ENCODE measurements at regions not wholly inside any gene's neighbourhood (a gene's known extent, or its start where the extent isn't known, plus 50 kb on each side); places are given as distances from the start of the nearest gene placed in this dataset.

DNA sequence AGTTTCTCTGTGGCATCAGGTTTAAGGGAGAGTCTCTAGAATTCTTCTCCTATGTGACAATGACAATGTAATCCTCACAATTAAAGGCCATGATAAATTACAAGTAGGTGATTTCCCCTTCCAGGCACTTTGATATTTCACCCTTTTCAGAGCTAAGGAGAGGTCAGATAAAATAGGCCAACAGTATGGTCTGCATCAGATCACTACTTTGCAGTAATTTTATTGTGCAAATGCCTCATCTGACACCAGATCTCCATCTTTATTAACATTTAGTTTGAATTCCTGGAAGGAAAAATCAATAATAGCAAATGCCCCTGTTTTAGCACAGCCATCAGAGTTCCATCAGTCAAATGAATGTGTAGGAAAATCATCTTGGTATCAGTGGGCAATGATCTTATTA is 72.8 kb upstream of the RAB27B start:
- Histone ChIP-seq H2AK5ac (ENCODE audit: low read depth, low read length) (no peak overlapping the region), H3K27me3 (ENCODE audit: control insufficient read depth, insufficient read depth, low read length) (no peaks in the 10 kb centered on the region), H3K9me3 (ENCODE audit: control insufficient read depth, insufficient read depth, low read length) (no peaks in the 10 kb centered on the region; the same call in 1 of the 2 replicates), H2BK15ac (ENCODE audit: low read depth, low read length) (no peak overlapping the region), H3K4me1 (ENCODE audit: control insufficient read depth, insufficient read depth, low read length) (no peaks in the 10 kb centered on the region), H4K91ac (ENCODE audit: insufficient read depth, low read depth, low read length) (no peak overlapping the region), H4K20me1 (ENCODE audit: insufficient read depth, low read length) (no peaks in the 10 kb centered on the region), H2BK20ac (ENCODE audit: low read depth, low read length) (no peak overlapping the region), H3K27ac (ENCODE audit: insufficient read depth, low read length) (no peak overlapping the region), H4K5ac (ENCODE audit: low read depth, low read length) (no peak overlapping the region), H3K79me1 (ENCODE audit: low read depth in 1 of 2, low read length in 2 of 2) (no peaks in the 10 kb centered on the region), H3K14ac (replicated peaks; ENCODE audit: low read depth, low read length) (no peak overlapping the region), H4K8ac (ENCODE audit: low read depth in 2 of 2, low read length in 2 of 2) (no peak overlapping the region), H2BK120ac (ENCODE audit: low read depth, low read length) (no peak overlapping the region), H3K18ac (ENCODE audit: low read depth, low read length) (no peak overlapping the region), H2AFZ (replicated peaks; ENCODE audit: low read length, poor library complexity) (no peak overlapping the region), H3K9me1 (ENCODE audit: insufficient read depth, low read length) (no peaks in the 10 kb centered on the region), H3K56ac (ENCODE audit: extremely low read depth, insufficient read depth, low read length) (no peak overlapping the region), H3K4me2 (ENCODE audit: low read depth, low read length) (no peak overlapping the region), H3K23ac (ENCODE audit: low read depth, low read length) (no peak overlapping the region), H3K4me3 (ENCODE audit: insufficient read depth, low read depth, low read length) (no peak overlapping the region), H3K4ac (ENCODE audit: low read depth, low read length) (no peak overlapping the region), H2AK9ac (replicated peaks; ENCODE audit: low read depth, low read length, poor library complexity) (no peak overlapping the region), H3K36me3 (ENCODE audit: control insufficient read depth, insufficient read depth, low read length) (no peaks in the 10 kb centered on the region), H2BK5ac (ENCODE audit: low read depth, low read length, poor library complexity, severe bottlenecking) (no peak overlapping the region), H3K9ac (ENCODE audit: low read depth, low read length) (no peak overlapping the region)
- CTCF ChIA-PET, result no interaction called here
- DNase-seq (no peak), ATAC-seq (ENCODE audit: low read depth) (no peak)
- POLR2A ChIA-PET (ENCODE audit: unreplicated experiment), result no interaction called here
- BruUV-seq (replicated peaks), result no TSS peak
- in situ Hi-C loops (cut with MboI; ENCODE audit: low sequenced_read_pairs) (no loop called here), dilution Hi-C loops (cut with HindIII; ENCODE audit: low sequenced_read_pairs, unreplicated experiment) (no loop called here), intact Hi-C loops (cut with micrococcal nuclease) (no loop called here)
- TF ChIP-seq SMC3 (IDR thresholded peaks at IDR 0.05; ENCODE audit: low read depth, low read length) (no peak), MAFK (IDR thresholded peaks at IDR 0.05; ENCODE audit: low read depth, low read length) (no peak), CEBPB (IDR thresholded peaks at IDR 0.05; ENCODE audit: low read depth, low read length) (no peak), FOS (IDR thresholded peaks at IDR 0.05; ENCODE audit: low read depth, low read length) (no peak), RAD21 (IDR thresholded peaks at IDR 0.05; ENCODE audit: low read length) (no peak), MAZ (IDR thresholded peaks at IDR 0.05; ENCODE audit: borderline replicate concordance, low read depth, low read length) (no peak), POLR2A (IDR thresholded peaks at IDR 0.05; ENCODE audit: low read depth, low read length) (no peak), BHLHE40 (IDR thresholded peaks at IDR 0.05; ENCODE audit: low read depth, low read length) (no peak)
- TF ChIP-seq, protein P1, sequence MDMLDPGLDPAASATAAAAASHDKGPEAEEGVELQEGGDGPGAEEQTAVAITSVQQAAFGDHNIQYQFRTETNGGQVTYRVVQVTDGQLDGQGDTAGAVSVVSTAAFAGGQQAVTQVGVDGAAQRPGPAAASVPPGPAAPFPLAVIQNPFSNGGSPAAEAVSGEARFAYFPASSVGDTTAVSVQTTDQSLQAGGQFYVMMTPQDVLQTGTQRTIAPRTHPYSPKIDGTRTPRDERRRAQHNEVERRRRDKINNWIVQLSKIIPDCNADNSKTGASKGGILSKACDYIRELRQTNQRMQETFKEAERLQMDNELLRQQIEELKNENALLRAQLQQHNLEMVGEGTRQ (IDR thresholded peaks at IDR 0.05; ENCODE audit: low read depth, low read length), result no peak
